ENCODE measurements at regions not wholly inside any gene's neighbourhood (a gene's known extent, or its start where the extent isn't known, plus 50 kb on each side); places are given as distances from the start of the nearest gene placed in this dataset.

DNA sequence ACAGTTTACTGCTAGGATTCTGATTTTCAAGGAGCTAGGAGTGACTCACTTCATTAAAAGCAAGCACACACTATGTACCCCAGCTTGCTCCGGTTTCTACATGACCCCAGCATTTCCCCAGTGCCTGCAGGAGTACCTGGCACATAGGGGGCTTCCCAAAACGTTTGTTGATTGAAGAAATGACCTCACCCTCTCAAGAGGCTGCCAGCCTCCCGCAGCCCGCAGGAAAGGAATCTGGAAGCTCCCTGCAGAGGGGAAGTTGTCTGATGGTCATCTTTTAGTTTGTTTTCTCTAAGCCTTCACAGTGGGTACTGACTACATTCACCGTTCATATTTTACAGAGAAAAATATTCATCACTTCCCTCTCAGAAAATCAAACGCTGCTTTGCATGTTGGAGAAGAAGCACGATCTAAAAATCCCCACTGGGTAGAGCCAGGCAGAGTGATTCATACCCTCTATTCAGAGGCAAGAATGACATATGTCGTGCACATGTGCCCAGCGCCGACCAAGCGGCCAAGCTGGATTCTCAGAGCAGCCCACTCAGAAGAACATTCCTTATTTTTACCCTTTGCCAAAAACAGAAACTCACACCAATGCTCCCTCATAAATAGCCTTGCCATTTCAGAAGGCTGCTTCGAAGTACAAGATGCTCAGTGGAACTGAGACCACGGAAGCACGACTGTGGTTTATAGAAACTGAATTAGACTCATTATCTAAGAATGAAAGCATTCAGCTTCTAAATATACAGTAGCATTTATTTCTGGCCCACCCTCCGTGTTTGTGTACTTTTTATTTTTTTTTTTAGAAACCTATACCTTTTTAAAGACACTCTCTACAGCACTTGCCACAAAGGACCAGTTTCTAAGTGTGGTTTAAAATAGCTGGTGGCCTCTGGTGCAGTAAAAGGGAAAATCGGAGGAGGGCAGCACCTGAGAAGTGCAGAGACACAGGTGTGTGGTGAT, 143.2 kb downstream of the MIS18A start:
- peak; percentile 53 for DNase-seq (ENCODE audit: low read depth)

DNA sequence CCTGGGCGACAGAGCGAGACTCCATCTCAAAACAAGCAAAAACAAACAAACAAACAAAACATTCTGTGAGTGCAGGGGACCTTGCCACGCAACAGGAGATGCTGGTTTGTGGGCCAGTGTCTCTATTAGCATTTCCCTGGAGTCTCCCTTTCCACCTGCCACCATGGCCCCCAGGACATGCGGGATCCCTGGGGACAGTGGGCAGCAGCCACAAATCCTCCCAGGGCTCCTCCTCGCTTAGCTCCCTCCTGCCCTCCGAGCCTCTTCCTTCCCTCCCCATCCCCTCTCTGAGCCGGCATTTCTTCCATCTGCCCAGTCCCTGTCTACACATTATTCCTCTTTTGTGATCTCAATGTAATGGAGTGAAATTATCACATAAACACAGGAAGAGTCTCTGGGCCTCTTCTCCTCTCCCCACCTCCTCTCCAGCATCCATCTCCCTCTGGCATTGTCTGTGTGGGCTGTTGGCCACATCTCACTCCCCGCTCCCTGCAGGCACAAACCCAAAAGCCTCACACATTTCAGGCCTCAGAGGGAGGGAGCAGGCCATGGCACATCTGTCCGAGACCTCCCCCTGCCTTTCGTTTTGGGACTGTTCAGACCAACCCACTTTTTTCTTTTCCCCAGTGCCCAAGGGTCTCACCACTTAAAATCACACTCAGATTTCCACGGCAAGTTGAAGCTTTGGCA, 144.3 kb downstream of the MIS18A start:
- DNase-seq (ENCODE audit: low read depth), result no peak

DNA sequence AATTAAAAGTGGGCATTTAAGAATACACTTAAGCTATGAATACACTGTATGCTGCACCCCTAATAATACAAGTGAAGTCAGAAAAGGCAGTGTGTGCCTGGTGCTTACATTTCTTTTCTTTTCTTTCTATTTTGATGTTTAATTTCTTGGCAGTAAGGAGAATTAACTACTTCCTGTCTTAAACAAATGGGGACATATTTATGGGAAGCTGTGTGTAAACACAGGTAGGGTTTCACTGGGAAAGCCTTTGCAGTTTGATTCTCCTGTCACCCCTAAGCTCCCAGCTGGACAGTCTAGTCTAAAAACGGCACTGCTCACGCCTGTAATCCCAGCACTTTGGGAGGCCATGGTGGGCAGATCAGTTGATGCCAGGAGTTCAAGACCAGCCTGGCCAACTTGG, 146.0 kb downstream of the MIS18A start:
- DNase-seq (ENCODE audit: low read depth), result no peak

DNA sequence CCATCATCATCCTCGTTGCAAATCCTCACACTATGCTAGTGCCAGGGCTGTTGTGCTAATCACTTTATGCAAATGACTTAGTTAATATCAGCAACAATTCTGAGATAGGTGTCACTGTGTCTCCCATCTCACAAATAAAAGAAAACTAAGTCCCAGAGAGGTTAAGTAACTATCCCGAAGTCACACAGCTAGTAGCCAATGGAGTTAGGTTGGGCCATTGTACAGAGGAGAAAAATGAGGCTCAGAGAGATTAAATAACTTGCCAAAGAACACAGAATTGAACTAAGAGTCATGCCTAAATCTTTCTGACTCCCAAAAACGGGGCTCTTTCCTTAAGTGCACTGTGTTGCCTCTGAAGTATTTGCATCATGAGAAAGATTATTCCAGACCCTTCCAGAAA, 146.4 kb downstream of the MIS18A start:
- no peak for DNase-seq (ENCODE audit: low read depth)

DNA sequence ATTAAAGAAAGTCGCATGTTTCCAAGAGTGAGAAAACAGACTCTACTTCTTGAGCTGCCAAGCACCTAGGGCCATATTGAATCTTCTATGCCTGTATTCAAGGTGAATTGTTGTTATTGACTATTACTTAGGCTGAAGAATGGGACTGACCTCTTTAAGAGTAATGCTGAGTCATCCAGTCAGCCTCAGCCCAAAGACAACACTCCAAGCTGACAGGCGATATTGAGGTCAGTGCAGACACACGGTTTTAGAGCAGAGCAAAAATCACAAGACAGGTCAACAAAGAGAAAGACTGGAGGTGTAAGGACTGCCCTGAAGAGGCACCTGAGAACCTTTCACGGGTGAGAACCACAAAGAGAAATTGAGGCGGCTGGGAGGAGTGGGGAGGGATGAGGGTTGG, 146.9 kb downstream of the MIS18A start:
- DNase-seq (ENCODE audit: low read depth), result peak; percentile 5

DNA sequence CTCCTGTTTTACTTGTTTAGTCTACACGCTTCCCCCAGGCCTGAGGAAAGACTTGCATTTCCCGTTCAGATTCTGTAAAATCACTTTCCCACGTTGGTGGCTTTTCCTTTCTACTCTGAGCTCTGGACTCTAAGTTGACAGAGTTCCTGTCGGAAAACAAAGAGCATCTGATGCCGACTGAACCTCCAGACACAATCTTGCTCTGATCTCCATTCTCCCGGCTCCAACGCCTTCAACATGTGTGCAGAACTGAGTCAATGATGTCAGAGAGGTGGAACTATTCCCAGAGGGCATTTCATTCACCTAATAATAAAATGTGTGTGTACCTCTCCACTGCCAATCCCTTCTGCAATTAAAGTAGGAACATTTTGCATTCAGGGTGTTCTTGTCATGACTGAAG, 147.7 kb downstream of the MIS18A start:
- no peak for DNase-seq (ENCODE audit: low read depth)

DNA sequence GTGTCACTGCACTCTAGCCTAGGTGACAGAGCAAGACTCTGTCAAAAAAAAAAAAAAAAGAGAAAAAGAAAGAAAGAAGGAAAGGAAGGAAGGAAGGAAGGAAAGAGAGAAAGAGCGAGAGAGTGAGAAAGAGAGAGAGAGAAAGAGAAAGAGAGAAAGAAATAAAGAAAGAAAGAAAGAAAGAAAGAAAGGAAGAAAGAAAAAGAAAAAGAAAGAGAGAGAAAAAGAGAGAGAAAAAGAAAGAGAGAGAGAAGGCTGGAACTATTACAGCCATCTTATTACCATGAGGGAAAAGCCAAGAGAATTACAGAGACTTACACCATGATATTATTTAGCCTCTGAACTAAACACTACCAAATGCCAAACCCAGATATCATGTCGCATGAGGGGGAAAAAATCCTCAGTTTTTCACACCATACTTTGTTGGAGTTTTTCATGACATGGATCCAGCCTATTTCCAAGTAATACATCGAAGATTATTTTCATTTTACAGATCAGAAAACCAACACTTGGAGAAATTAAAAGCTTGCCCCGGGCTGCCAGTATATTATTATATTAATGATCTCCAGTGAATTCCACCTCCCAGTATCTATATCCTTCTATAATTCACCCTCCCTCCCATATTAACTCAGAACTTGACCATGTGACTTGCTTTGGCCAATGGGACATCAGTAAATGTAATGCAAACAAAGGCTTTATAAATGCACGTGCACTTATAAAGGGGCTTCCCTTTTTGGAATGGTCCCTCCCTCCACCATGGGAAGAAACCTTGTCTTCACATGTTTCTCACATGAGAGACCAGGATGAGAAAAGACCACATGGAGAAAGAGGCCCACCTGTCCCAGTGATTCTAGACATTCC, 148.6 kb downstream of the MIS18A start:
- no peak for DNase-seq (ENCODE audit: low read depth)

DNA sequence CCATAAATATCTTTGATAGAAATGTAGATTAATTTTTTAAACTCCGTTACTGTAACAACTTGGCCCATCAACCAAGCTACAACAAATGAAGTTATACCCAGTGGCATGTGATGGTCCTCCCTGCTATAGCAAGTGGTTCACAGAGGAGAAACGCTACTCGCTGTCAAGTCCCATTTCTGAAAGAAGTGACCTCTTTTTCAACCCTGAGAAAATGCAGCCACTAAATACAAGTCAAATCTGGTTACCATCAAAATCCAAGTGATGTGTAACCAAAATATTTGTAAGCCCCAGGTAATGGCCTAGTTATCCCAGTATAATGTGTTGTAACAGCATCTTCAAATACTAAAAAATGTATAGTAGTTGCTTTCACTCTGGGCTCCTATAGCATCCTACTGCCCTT, 151.8 kb downstream of the MIS18A start:
- DNase-seq (ENCODE audit: low read depth), result no peak

DNA sequence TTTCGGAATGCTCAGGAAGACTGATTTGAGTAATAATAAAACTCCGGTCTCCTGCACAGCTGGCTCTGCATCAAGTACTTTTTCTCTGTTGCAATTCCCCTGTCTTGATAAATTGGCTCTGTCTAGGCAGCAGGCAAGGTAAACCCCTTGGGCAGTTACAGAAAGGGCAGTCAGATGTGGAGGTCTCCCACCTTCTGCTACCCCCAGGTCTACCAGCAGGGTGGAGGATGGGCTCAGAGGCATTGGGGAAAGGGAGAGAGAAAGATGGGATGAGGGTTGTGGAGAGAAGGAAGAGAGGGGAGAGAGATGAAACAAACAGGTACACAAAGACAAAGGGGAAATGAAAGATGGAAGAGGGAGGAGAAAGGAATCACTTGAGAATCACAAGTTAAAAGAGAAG, 156.8 kb downstream of the MIS18A start:
- no peak for DNase-seq (ENCODE audit: low read depth)

DNA sequence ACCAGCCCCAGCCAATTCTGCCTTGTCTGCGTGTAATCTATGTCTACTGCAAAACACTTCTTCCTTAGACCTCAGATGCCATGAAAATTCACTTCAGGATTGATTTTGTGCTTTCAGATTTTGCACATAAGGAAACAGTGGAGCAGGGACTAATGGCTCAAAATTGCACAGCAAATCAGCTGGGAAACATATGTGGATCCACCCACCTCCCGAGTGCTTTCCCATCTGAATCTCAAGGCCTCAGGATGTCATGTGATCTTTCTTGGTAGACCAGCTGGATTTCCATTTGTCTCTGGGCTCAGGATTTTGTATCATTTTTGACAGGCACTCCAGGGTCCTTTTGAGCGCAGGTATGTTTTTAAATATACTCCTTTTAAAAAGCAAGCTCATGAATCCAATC, 158.6 kb downstream of the MIS18A start:
- DNase-seq (ENCODE audit: low read depth), result no peak

DNA sequence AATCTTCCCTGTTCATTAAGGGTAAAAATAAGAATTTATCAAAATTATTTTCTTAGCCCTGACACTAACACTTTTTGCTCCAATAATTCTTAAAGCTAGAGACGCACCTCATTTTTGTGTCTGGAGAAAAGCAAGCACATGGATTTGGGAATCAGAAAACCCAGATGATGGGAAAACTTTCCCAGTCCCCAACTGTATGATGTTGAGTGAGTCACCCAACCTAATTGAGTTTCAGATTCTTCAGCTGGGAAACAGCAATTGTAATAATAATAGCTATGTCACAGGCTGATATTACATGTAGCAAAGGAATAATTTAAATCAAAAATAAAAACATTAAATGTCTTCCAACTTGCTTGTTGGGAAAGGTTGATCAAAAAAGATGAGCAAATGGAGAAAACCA, 159.0 kb downstream of the MIS18A start:
- no peak for DNase-seq (ENCODE audit: low read depth)

DNA sequence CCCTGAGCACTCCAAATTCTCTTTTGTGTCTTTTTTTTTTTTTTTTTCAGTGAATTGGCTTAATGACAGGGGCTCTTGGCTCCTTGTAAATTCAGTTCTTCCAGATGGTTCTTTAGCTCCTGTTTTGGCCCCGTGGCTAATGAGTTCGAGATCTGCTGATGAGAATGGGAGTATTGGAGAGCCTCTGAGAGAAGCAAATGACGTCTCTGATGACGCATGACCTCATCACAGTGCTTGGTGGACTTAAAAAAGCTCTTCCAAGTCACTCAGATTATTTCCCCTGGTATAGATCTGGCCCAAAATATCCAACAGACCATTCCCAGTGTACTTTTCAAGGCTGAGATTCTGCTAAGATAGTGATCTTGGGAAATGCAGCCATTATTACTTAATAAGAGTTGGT, 159.5 kb downstream of the MIS18A start:
- DNase-seq (ENCODE audit: low read depth), result no peak

DNA sequence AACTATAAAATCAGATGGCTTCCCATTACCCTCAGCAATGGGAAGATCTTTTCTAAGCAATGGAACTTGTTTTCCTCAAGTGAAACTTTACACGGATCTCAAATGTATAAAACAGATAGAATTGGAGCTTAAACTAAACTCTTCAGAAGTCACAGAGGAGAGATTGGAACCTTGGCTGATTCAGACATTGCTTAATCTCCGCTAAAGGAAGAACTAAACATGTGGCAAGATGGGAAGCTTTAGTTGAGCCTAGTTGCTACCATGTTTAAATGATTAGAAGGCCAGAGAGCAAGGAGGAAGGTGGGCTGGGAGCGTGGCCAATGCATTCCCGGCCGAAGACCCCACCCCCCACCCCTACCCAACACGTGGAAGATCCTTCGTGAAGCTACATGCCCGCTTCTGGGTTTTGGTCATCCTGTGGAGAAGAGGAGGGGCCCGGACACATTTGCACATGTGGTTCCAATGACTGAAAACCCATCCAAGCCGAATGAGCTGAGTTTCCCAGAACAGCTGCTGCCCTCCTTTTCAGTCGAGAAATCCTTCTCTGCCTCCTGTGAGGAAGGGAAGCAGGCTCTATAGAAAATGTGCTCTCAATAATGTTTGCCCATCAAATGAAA, 164.3 kb downstream of the MIS18A start:
- DNase-seq (ENCODE audit: low read depth), result no peak

DNA sequence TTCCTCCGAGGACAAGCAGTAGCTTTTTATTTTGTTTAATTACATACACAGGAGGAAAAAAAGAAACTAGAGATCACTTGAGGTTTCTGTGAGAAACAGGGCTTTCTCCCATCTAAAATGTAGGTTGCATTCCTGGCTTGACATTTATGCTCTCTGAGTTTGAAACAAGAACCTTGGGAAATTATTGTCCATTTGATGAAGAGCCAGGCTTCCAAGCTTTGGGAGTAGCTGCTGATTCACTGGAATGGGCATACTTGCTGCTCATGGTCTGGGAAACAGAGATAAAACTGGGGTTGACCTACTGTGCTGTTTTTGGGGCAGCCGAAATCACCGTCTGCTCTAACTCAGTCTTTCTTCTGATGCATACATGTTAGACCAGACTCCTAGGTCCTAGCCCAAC, 165.4 kb downstream of the MIS18A start:
- no peak for DNase-seq (ENCODE audit: low read depth)

DNA sequence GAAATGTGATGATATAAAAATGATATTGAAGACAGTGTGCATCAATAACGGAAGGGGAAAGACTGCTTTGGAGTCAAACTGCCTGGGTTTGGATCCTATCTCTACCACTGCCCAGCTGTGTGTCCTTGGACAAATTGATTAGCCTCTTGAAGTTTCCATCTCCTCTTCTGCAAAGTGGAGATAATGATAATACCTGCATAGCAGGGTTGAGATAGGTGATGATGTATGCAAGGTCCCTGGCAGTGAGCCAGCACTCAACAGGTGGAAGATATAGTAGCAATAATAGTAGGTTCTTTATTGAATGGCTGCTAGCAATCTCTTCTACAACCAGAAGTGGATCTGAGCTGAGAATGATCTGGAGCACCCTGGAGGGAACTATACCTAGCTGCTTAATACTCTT, 166.7 kb downstream of the MIS18A start:
- DNase-seq (ENCODE audit: low read depth), result no peak

DNA sequence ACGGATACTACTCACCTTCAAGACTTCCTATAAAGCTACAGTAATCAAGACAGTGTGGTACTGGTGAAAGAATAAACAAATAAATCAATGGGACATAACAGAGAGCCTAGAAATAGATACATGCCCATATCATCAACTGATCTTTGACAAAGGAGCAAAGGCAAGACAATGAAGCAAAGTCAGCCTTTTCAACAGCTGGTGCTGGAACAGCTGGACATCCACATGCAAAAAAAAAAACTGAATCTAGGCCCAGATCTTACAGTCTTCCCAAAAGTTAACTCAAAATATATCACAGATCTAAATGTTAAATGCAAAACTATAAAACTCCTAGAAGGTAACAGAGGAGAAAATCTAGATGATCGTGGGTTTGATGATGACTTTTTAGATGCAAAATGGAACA, 170.3 kb downstream of the MIS18A start:
- no peak for DNase-seq (ENCODE audit: low read depth)

DNA sequence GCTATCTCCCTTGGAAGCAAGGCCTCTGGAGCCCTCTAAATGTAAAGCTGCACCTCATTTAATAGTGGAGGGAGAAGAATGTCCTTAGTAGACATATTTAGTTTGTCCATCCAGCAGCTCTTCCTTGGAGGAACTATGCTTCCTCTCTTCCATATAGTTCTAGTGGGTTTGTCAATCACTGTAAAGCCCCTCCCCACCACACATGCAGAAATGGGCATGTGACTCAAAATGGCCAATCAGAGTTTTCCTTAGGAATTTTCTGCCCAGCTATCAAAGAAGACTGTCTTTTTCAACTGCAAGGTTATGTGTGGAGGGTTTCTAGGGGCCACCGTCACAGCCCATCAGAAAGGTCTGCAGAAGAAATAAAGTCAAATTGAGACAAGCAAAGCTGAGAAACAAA, 175.5 kb downstream of the MIS18A start:
- no peak for DNase-seq (ENCODE audit: low read depth)

DNA sequence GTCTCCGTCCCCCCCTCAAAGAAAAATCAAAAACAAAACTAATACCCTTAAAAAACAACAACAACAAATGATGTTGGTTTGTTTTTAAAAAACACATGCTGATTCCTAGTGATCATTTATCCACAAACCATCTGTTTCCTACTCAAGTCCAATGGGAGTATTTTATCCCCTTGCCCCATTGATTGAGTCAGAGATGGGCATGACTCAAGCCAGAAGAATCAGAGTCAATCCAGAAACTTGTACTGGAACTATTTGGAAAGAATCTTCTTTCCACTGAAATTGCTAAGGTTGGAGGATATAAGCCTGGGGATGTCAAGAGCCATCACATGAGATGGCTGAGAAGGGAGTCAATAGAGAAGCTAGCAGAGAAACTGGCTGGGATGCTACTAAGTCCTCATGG, 176.4 kb downstream of the MIS18A start:
- no peak for DNase-seq (ENCODE audit: low read depth)

DNA sequence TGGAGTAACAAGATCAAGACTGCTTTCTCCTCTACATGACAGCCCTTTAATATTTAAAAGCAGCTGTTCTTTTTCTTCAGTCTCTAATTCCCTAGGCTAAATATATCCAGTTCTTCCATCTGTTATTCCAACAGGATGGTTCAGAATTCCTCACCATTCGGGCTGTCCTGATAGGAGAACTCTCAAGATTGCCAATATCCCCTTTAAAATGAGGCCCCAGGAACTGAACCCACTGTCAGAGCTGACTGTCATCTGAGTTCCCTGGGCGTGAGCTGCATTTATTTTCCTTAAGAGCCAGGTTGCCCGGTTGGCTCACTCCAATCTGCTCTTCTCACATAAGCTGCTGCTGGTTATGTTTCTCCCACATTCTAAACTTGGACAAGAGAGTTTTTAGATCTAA, 177.6 kb downstream of the MIS18A start:
- peak; percentile 25 for DNase-seq (ENCODE audit: low read depth)

DNA sequence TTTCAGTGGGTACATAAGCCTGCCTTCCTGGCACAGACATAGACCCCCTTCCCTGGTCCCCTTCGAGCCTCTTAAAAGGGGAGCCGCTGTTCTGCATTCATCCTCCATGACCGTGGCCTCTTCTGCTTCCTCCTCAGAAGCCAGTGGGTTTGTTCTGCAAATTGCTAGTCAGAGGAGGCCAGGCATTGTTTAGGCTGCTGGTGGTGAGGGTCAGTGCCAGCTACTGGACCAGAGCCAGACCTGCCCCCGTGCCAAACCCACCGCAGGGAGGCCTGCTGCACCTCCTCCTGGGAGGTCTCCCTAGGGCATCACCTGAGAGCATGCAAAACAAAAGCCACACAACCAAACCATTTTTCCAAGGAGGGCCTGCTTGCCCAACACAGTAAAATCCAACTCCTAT, 178.4 kb downstream of the MIS18A start:
- DNase-seq (ENCODE audit: low read depth), result no peak

DNA sequence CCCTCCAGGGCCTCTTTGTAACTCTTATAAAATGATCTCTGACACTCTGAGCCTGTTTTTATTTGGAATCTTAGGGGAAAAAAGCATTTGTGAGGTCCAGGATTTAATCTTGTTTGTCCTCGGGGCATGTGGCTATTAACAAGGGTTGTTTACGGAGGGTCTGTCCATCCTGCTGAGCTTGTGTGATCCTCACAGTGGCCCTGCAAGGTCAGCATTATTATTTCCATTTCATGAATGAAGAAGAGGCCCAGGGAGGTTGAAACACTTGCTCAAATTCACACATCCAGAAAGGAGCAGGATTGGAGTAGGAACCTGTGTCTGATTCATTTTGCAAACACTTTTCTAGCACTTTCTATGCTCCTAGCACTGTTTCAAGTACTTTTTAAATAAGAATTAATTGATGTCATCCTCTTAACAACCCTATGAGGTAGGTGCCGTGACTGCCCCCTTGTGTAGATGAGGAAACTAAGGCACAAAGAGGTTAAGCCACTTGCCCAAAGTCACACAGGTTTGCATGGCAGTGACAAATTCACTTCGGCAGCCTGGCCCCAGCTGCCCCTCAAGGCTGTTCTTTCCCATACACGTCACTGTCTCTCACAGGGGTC, 178.9 kb downstream of the MIS18A start:
- DNase-seq (ENCODE audit: low read depth), result no peak

Data from myocyte (in vitro differentiated cells).